HG02571 (cell line): ENCODE measurements at regions not wholly inside any gene's neighbourhood (a gene's known extent, or its start where the extent isn't known, plus 50 kb on each side); places are given as distances from the start of the nearest gene placed in this dataset.

Experiments used
- ATAC-seq: cut with Tn5 transposase; IDR thresholded peaks from one replicate; pipeline ENCODE4 v1.9.1; 2021; ENCODE audit warnings: mild to moderate bottlenecking, moderate library complexity; ENCODE audit not compliant: unreplicated experiment

DNA sequence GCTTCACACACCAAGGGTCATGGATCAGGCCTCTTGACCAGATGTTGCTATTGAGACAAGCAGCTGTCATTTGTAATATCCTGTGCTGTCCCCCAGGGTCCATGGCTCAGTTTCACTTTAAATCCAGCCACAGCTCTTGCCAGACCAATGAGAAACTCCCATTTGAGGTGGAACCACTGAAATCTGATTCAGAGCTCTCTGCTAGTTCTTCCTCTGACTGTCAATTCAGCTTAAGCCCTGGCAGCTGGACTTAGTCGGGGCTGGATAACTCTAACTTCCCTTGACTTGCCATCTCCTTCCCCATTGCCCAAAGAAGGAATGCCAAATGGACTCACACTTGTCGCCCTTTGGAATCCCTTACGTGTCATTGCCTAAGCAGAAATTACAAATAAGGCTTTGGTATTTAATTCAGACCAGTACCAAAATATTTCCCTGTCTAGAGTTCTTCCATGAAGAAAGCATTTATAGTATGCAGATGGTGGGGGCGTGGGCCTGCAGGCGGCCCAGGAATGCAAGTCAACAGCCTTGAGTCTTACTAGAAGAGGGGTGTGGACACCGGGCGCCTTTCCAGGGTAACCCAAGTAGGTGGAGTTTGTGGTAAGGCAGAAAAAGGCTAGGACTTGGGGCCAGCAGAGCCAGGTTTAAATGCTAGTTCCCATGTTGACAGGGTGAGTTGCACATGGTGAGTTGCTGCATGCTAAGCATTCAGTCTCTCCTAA lies 96.9 kb upstream of the TMPO start:
- ATAC-seq, result peak; percentile 55

GRCh38 chr12:98419081-98419794 lies 96.2 kb upstream of the TMPO start:
- no peak for ATAC-seq

DNA sequence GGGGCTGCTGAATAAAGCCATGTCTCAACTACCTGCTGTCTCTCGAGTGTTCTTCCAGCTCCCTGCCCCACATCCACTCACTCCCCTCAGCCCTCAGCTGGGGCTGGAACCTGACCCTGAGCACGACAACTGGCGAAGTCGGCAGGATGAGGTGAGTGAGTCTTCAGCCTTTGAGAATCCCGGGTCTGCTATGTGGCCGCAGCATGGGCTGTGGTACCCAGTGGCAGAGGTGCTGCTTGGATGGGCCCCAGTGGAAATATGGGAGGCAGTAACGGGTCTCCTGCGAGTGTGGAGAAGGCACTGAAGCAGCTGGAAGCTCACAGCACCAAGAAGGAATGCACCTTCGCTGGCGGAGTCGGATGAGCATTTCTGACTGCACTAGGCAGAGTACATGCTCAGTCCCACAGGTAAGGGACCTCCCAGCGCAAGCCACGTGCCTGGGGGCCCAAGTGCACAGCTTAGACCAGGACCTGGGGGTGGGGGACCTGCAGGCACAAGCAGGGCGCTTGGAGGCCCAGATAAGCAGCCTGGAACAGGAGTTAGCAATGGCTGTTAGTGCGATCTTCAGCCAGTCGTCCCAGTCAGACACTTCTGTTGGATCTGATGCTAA lies 95.5 kb upstream of the TMPO start:
- no peak for ATAC-seq

GRCh38 chr12:98420461-98420860 lies 94.9 kb upstream of the TMPO start:
- no peak for ATAC-seq

GRCh38 chr12:98421316-98421715 lies 94.1 kb upstream of the TMPO start:
- no peak for ATAC-seq

- no peak for ATAC-seq
Measured at GRCh38 chr12:98422359-98422758, 93.0 kb upstream of the TMPO start.

- no peak for ATAC-seq
Measured at GRCh38 chr12:98422812-98423211, 92.6 kb upstream of the TMPO start.

DNA sequence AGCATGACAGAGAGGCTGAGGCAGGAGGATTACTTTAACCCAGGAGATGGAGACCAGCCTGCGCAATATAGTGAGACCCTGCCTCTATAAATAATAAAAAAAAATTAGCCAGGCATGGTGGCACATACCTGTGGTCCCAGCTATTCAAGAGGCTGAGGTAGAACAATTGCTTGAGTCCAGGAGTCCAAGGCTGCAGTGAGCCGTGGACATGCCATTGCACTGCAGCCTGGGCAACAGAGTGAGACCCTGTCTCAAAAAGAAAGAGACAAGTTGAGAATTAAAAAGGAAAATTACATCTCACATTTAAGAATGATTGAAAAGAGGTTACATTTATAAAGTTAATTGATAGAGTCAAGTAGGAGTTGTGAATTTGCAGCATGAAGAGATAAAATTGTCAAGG lies 91.4 kb upstream of the TMPO start:
- ATAC-seq, result no peak

- ATAC-seq, result peak; percentile 70
Measured at GRCh38 chr12:98424726-98425401, 90.5 kb upstream of the TMPO start.

DNA sequence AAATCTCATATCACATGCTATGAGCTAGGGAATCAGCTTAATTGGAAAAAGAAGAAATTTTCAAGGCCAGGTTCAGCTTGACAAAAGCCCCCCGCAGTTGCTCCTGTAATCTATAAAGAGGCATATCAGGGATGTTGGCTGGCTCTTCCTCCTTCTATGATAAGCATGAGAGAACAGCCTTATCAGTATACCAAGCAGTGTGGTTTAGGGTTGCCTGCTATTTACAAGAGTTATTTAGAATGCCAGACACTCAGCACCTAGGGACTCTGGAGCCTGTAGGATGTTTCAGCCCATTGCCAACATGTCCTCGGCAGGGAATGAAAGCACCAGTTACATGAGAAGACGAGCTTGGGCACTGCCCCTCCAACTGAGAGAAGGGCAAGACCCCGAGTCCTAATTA lies 89.5 kb upstream of the TMPO start:
- no peak for ATAC-seq

DNA sequence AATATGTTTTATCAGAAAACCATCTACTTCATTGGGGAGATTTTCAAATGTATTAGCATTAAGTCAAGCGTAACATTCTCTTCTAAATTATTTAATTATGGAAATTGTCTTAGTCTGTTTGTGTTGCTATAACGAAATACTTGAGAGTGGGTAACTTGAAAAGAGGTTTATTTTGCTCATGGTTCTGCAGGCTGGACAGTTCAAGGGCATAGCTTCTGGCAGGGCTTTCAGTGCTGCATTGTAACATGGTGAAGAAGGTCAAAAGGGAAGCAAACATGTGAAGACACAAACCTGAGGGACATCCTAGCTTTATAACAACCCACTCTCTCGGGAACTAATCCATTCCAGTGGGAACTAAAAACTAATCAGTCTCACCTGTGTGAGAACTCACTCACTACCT lies 84.3 kb upstream of the TMPO start:
- no peak for ATAC-seq

DNA sequence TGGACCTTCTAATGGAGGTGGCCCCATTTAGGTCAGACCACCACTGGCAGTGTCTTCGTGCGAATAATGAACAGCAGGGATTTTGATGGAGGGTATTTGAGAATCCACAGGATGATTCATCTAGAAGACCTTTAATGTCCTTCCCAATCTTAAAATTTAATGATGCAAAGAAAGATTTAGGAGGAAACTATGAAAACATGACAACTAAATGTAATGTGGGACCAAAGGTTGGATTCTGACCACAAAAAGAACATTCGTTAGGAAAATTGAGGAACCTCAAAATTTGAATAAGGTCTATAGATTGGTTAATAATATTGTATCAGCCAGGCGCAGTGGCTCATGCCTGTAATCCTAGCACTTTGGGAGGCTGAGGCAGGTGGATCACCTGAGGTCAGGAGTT lies 78.2 kb upstream of the TMPO start:
- no peak for ATAC-seq

DNA sequence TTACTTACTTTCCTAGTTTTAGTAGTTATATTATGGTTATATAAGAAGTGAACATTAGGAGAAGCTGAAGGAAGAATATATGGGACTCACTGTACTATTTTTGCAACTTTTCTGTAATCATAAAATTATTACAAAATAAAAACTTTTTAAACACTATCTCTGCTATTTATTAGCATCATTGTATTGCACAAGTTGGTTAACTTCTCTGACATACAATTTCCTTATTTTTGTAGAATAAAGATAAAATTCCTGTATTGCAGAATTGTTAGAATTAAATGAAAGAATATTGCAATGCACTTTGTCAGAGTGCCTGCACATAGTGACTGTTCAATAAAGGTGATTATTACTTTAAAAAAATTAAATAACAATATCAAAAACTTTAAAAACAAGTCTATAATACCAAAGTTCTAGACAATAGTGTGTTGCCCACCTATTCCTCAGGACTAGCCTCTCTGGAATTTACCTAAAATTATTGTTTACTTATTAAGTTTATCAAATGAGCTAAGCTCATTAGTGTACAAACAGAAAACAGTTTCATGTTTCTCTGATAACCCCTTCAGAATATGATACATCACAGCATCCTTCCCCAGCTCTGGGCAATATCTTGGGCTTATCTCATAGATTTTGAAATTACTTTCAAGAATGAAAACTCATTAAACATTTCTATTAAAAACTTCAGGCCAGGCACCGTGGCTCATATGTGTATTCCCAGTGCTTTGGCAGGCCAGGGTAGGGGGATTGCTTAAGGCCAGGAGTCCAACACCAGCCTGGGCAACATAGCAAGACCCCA lies 77.4 kb upstream of the TMPO start:
- ATAC-seq, result no peak

GRCh38 chr12:98438656-98439230 lies 76.6 kb upstream of the TMPO start:
- ATAC-seq, result no peak

GRCh38 chr12:98439471-98439951 lies 75.9 kb upstream of the TMPO start:
- no peak for ATAC-seq

DNA sequence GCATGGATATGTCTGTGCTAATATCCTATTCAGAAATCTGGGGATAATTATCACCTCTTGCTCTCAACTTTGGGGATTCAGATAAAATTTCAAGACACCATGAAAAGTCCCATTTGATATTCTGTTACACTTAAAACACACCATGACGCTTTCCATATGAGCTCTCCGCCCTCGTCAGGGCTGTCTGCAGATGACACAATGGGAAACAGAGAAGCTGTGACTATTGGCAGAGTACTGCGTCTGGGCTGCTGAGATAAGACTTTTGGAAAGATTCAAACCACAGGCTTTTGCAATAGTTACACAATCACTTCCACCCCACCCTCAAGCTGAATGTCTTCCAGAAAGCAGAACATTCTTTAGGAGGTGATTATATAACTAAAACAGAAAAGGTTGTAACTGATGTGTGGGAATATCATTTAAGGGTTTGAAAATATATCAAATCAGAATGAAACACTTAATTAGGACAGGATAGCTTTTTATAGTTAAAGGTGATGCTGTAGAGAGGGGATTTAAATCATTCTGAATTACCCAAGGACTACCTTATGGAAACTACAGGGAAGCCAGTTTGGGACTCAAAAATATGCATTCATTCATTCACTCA lies 75.3 kb upstream of the TMPO start:
- ATAC-seq, result no peak

DNA sequence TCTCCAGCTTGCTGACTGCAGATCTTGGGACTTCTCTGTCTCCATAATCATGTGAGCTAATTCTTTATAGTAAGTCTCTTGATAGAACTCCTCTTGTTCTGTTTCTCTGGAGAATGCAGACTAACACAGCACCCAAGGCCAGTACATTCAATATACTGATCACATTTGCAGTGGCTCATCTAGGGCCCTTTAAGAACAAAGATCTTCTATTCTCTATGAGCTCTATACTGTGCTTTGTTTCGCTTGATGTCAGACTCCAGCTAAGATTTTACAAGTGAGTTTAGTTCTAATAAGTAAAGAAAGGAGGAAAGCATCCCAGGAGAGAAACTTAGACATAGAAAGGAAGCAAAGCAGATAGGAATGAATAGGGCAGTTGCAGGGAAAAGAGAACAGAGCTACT lies 69.3 kb upstream of the TMPO start:
- no peak for ATAC-seq

- no peak for ATAC-seq
Measured at GRCh38 chr12:98446682-98447081, 68.7 kb upstream of the TMPO start.

GRCh38 chr12:98449584-98449983 lies 65.8 kb upstream of the TMPO start:
- no peak for ATAC-seq

DNA sequence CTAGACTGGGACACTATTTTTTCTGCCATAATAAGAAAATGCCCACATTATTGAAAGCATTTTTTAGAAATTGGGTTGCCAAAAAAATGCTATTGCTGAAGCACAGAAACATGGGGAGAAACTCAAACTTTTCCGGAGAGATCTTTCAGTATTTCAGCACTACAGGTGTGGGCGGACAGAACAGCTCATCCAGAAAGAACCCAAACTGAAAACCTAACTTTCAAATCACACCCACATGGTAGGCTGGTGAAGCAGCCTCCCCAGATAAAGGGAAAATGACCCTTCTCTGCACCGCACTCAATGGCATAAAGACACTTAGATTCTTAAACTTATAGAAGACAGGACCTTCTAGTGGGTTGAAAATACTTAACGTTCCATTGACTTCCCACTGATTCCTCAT lies 62.3 kb upstream of the TMPO start:
- no peak for ATAC-seq
